ENCODE measurements at regions not wholly inside any gene's neighbourhood (a gene's known extent, or its start where the extent isn't known, plus 50 kb on each side); places are given as distances from the start of the nearest gene placed in this dataset.

GRCh38 chr1:30437059-30437576, 286.3 kb downstream of the MATN1 start:
- TF ChIP-seq POLR2A (IDR thresholded peaks at IDR 0.05; ENCODE audit: low read depth, low read length): no peak
- TF ChIP-seq POLR2AphosphoS5 (IDR thresholded peaks at IDR 0.05; ENCODE audit: low read depth, low read length): no peak
- TF ChIP-seq TAF1 (IDR thresholded peaks at IDR 0.05; ENCODE audit: low read depth, low read length): no peak
- no peak for TF ChIP-seq POU2F2 (IDR thresholded peaks at IDR 0.05; ENCODE audit: low read depth, low read length)
- no peak for TF ChIP-seq SPI1 (IDR thresholded peaks at IDR 0.05; ENCODE audit: low read depth, low read length)
- TF ChIP-seq PAX5 (IDR thresholded peaks at IDR 0.05; ENCODE audit: insufficient read depth, low read length, severe bottlenecking): no peak
